GM18870 (cell line): ENCODE measurements at regions not wholly inside any gene's neighbourhood (a gene's known extent, or its start where the extent isn't known, plus 50 kb on each side); places are given as distances from the start of the nearest gene placed in this dataset.
"Not testable (repeated sequence)": the region's sequence is repeated elsewhere in the genome, so short reads cannot be mapped to it uniquely, and the experiment has no call there.

Experiments used
- ATAC-seq: cut with Tn5 transposase; IDR thresholded peaks from one replicate; pipeline ENCODE4 v1.9.1; 2021; ENCODE audit warnings: moderate library complexity; ENCODE audit not compliant: unreplicated experiment

DNA sequence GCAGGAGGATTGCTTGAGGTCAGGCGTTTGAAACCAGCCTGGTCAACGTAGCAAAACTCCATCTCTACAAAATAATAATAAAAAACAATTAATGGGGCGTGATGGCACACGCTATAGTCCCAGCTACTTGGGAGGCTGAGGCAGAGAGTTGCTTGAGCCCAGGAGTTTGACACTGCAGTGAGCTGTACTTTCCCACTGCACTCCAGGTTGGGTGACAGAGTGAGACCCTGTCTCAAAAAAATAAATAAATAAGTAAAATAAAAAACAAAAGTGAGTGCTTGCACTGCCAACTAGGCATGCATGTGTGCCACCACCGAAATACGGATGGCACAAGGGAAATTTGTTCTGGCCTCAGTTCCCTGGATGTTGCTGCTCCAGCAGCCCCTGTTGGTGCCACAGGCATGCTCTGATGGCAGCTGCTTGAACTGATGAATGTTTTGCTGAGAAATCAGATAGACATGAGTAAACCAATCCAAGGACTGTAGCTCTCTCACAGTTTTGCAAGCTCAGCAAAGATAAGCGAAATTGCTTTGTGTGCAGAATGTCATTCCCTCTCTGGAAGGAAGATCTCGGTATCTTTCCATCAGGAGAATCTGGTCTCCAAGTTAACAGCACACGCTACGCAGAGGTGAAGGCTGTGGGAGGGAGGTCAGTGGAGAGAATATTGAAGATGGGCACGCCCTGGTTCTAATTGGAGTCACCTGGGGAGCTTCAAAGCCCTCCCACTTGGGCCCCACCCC lies 188.0 kb upstream of the SLC24A3 start:
- no peak for ATAC-seq

DNA sequence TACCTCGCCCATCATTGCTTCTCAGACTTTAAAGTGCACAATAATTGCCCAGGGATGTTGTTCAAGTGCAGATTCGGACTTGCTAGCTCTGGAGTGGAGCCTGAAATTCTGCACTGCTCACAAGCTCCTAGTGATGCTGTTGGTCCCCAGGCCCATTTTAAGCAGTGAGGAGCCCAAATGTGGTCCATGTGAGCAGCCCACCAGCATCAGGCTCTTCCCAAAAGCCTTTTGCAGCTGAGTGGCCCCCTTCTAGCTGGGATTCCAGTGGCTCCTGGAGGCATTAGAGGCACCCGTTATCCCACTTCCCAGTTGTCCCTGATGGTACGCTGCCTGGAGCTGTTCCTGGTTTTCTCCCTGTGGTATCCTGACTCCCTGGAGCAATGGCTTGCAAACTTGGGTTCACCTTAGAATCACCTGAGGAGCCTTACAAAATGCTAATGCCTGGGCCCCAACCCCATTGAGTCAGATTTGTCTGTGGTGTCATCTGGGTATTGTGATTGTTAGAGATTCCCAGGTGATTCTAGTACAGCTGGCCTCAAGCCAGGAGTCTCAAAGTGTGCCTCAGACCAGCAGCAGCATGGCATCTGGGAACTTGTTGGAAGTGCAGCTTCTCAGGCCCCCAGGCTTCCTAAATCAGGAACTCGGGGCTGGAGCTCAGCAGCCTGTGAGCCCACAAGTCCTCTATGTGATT lies 186.9 kb upstream of the SLC24A3 start:
- no peak for ATAC-seq

DNA sequence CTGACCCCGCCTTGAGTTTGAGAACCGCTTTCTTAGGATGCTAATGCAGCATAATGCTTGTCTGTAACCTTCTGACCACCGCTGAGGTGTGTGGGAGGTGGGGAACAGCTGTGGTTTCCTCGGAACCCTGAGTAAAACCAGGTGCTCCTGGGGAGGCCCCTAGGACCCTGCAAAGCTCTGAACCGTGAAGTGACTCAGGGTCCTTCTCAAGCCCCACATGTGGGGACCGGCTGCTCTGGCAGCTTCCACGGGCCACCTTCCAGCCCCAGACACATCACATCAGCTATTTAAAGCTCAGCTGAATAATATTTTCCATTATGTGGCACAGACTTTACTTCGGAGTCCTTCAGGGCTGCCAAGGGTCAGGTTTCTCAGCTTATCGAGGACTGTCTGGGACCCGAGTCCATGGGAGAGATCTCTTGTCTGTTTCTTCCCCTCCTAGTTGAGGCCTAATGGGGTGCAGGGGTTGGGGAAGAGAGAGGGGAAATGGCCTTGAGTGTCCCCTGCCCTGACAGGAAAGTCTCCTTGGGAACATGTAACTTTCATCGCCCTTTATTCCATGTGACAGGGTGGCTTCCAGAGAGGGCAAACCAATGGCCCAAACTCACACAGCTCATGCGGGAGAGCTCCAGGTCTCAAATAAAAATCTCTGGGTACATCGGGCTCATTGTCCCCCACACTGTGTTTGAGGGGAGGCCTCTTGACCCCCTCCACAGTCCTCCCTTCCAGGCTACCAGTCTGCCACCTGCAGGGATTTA lies 186.1 kb upstream of the SLC24A3 start:
- peak; percentile 68 for ATAC-seq

GRCh38 chr20:19026901-19027644 lies 185.4 kb upstream of the SLC24A3 start:
- ATAC-seq = no peak

DNA sequence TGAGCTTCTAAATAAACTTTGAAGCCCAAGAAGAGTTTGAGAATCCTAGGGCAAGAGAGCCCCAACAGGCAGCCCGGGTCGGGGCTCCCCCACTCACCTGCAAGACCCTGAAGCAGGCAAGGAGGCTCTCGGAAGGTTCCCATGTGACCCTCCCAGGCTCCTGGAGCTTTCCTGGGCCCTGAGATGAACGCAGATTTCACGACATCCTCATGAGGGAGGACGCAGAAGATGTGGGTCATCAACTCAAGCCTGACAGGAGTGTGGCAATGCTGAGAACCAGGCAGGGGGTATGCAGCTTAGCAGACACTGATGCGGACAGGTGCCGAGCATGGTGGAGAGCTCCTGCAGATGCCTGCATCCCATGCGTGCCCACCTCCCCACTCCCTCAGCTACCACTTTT lies 184.5 kb upstream of the SLC24A3 start:
- no peak for ATAC-seq

DNA sequence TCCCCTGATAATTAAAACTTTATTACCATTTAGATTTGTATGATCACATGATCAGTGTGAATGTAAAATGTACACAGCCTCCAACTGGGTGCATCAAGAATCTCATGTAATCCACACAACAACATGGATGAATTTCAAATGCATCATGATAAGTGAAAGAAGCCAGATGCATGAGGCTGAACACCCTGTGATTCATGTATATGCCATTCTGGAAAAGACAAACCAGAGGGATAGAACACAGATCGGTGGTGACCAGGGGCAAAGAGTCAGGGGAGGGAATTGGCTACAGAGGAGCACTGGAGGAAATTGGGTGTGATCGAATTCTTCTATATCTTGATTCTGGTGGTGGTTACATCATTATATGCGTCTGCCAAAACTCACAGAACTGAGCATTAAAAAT lies 170.7 kb upstream of the SLC24A3 start:
- ATAC-seq = no peak

- ATAC-seq = no peak
Measured at GRCh38 chr20:19045371-19045770, 167.1 kb upstream of the SLC24A3 start.

DNA sequence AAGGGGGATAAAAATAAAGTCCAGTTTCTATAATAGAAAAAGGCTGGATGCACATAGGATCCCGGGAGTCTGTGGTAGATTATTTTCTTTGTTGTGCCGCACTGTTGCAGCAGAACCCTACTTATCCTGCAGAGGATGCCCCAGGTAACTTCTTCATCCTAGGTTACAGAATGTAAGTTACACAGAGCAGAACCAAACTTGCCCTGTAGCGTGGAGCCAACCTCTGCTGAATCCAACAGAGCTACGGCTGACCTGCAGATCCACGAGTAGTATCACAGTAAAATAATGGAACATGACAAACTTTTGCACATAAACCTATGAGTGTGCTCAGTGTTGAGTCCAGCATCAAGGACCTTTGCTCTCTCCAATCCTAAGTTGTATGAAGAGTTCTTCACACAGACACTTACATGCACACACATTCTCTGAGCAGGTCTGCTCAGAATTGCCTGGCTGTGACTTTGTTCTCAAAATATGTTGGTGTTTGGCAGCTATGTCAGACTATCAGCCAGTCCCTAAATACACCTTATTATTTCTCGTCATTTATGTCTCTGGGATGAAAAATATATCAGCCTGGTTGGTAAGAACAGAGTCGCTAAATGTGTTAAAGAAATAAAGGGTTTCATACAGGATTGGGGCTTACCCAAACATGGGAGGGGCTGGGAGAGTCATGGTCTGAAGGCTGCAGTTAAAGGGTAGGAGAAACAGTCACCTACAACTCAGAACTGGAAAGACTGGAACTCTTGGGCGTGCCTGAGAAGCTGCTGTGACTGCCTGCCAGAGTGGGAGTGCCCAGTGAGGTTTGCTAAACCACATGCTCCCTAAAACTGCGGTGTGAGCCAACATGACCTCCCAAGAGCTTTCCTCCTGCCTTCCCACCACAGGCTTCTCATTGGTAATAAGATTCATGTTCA lies 165.1 kb upstream of the SLC24A3 start:
- no peak for ATAC-seq

DNA sequence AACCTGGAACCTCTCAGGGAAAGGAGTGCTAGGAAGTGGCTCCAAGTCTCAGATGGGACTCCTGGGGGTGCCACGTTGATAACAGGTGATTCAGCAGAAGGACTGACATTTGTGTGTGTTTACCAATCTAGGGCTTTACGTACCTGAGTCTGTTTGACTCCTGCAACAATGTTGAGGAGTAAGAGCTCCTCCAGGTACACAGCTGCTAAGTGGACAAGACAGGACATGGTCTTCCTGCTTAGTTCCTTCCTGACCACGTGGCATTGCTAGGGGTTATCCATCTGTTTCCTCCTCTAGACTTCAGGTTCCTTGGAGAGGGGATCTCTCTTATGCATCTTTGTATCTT lies 164.5 kb upstream of the SLC24A3 start:
- ATAC-seq = no peak

GRCh38 chr20:19048995-19049501 lies 163.4 kb upstream of the SLC24A3 start:
- ATAC-seq = no peak

DNA sequence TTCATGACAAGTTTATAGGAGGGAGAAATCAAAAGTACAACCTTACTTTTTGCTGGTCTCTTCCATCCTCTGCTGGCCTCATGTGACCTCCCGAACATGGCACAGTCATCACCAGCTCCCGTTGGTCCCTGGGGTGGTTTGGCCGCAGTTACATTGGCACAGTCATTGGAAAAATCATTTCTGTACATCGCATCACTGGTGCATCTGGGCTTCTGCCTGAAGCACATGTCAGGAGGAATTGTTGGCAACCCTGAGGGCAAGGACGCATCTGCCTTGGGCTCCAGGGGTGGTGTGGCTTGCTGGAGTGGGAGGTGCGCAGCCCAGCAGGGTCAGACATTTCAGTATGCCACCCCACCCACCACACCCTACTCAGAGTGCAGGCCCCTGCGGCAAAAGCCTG lies 162.9 kb upstream of the SLC24A3 start:
- ATAC-seq = no peak

GRCh38 chr20:19056909-19057308 lies 155.5 kb upstream of the SLC24A3 start:
- no peak for ATAC-seq

DNA sequence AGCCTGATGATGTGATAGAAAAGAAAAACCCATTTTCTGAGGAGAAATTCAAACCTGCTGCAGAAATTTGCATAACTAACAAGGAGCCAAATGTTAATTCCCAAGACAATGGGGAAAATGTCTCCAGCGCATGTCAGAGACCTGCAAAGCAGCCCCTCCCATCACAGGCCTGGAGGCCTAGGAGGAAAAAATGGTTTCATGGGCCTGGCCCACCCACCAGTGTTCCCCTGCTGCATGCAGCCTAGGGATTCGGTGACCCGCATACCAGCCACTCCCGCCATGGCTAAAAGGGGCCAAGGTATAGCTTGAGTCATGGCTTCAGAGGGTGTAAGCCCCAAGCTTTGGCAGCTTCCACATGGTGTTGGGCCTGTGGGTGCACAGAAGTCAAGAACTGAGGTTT lies 147.7 kb upstream of the SLC24A3 start:
- ATAC-seq = not testable (repeated sequence)

- no peak for ATAC-seq
Measured at GRCh38 chr20:19067986-19068385, 144.5 kb upstream of the SLC24A3 start.

DNA sequence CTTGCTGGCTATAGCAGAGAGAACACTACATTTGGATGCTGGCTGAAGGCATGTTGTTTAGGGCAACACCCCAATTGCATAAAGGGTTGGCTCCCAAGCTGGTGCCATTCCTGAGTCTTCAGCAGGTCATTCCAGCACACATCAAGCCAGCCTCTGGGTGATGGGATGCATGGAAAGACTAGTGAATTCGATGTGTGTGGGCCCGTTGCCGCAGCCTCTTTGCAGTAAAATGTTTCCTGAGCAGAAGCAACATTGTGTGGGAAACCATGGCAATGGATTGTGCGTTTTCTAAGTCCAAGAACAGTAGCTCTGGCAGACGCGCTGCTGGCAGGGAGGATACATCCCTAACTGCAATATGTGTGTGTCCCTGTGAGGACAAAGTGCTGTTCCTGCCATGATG lies 142.4 kb upstream of the SLC24A3 start:
- no peak for ATAC-seq

DNA sequence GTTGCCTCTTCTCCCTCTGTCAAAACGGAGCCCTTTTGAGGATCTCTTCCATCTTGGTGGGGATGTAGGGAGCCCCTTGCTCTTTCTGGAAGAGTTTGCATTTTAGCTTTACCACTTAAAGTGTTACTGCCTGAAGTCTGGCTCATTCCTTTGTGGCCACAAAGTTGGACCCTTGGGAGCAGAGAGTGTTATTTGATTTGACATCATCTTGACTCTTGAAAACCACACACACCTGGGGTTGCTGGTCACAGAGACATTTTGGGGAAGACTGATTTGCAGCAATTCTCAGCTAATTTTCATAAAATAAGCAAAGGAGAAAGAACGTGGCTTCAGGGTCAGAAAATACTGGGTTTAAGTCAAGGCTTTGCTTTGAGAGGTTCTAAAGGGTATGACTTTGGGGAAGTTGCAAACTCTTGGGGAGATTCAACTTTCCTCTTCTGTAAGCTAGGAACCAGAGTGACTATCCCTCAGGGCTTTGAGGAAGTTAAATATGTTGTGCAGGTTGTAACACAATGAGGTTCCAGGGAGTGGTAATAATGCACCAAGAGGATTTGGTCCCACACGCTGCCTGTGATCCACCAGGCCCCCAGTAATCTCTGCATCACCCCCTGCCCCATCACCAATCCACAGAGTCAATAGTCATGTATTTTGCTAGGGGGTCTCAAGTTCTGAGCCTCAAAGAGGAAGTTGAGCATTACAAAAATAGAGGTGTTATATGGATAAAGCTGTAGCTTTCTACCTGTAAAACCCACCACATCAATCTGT lies 141.6 kb upstream of the SLC24A3 start:
- ATAC-seq = peak; percentile 28

GRCh38 chr20:19071446-19071725 lies 141.1 kb upstream of the SLC24A3 start:
- peak; percentile 42 for ATAC-seq

DNA sequence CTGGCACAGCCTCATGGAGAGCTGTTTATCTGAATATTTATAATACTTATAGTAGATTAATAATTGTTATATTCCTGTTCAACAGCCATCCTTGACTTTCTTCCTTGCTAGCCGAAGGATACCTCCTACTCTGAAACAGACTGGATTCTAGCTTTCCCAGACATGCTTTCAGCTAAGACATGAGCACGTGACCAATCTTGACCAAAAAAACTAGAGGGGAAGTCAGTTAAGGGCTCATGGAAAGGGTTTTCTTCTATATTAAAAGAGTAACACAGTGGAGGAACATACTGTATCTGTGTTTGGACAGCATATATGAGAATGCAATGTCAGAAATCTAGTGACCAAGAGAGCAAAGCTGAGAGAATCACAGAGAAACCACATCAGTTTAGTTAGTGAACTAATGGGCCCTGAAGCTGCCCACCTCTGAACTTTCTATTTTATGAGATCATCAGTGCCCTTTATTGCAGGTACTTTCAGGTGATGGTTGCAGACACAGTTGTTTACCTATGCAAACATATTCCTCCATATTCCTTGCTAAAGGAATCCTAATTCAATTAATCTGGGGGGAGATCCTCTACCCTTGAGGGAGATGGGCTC lies 140.4 kb upstream of the SLC24A3 start:
- no peak for ATAC-seq

- ATAC-seq = no peak
Measured at GRCh38 chr20:19072988-19073387, 139.5 kb upstream of the SLC24A3 start.
